Gastrocnemius medialis (tissue), 4 donors: ENCODE measurements at regions not wholly inside any gene's neighbourhood (a gene's known extent, or its start where the extent isn't known, plus 50 kb on each side); places are given as distances from the start of the nearest gene placed in this dataset.

Experiments used
- ATAC-seq, 2 donors: fragments of 150-250 bp; one replicate each; pipeline ENCODE4 v1.9.1; 2016
- DNase-seq, 2 donors: peaks; one replicate each; pipeline ENCODE4 v3.0.0-alpha.2; 2019
- H3K27ac ChIP-seq, 4 donors: fragments of 200-600 bp; sonication (generic); 1 replicate in 1 of 4; 2 replicates in 3 of 4; pipeline ENCODE4 v1.5.1; 2016 to 2018; ENCODE audit warnings: mild to moderate bottlenecking in 2 of 4, moderate library complexity in 1 of 4
- H3K27me3 ChIP-seq, 3 donors: fragments of 200-600 bp; sonication (generic) in 2 of 3; 1 replicate in 1 of 3; 2 replicates in 2 of 3; pipeline versions ENCODE4 v1.5.1 to v1.6.0; 2016 to 2019; ENCODE audit warnings: mild to moderate bottlenecking in 1 of 3, moderate library complexity in 1 of 3
- H3K36me3 ChIP-seq, 2 donors: fragments of 200-600 bp; sonication (generic) in 1 of 2; one replicate each; pipeline ENCODE4 v1.5.1; 2017 to 2018
- H3K4me1 ChIP-seq, 2 donors: fragments of 200-600 bp; sonication (generic) in 1 of 2; one replicate each; pipeline ENCODE4 v1.5.1; 2016 to 2017; ENCODE audit warnings: mild to moderate bottlenecking in 2 of 2
- H3K4me3 ChIP-seq, 4 donors: fragments of 200-600 bp; sonication (generic) in 3 of 4; 1 replicate in 1 of 4; 2 replicates in 3 of 4; pipeline ENCODE4 v1.5.1; 2016 to 2019; ENCODE audit warnings: mild to moderate bottlenecking in 2 of 4
- H3K9me3 ChIP-seq, 3 donors: fragments of 200-600 bp; sonication (generic) in 2 of 3; 1 replicate in 1 of 3; 2 replicates in 2 of 3; pipeline ENCODE4 v1.5.1; 2016 to 2019
- POLR2A ChIP-seq, 2 donors: fragments of 450-650 bp; IDR thresholded peaks; one replicate each; pipeline ENCODE4 v1.6.1; 2017; ENCODE audit warnings: antibody characterized with exemption in 2 of 2, mild to moderate bottlenecking in 2 of 2, moderate library complexity in 2 of 2
- in situ Hi-C, 4 donors: fragments of 200-750 bp; cut with MboI; loops; one replicate each; pipeline versions ENCODE4 v1.15.0 to v1.8.0; 2017; ENCODE audit warnings: low sequenced_read_pairs in 4 of 4
- intact Hi-C: fragments of 100-400 bp; cut with DNase I; formaldehyde crosslinking; loops from one replicate; pipeline ENCODE4 v1.15.1; 2023; ENCODE audit warnings: low total_unique reads
- TF ChIP-seq, protein P1 (sequence below), 5 experiments: fragments of 450-650 bp in 3 of 5; fragments of 200-600 bp in 2 of 5; sonication (generic) in 2 of 5; IDR thresholded peaks in 4 of 5; conservative IDR thresholded peaks in 1 of 5; 1 replicate in 4 of 5; 2 replicates in 1 of 5; pipeline ENCODE4 v1.5.1; 2016 to 2019; ENCODE audit warnings: antibody characterized with exemption in 5 of 5, mild to moderate bottlenecking in 3 of 5, moderate library complexity in 3 of 5

DNA sequence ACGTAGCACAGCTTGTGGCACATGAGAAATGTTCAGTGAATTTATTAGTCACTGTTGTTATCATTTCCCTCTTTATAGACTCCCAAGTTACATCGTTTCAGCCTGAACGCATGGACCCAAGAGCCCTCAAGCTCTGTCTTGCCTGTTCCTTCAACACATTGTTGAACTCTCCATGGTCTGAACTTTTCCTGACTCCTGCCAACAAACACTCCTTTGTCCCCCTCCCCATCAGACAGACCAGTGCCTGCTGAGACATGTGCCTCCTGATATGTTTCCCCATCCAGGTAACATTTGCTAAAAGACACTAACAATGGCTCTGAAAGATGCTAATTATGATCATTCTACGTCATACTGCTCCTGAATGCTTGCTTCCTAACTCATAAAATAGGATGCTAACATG lies 108.7 kb upstream of the NFIA start:
- Histone ChIP-seq H3K36me3 (no peaks in the 10 kb centered on the region), H3K27me3 (no peaks in the 10 kb centered on the region), H3K27ac (no peak overlapping the region), H3K4me1 (peaks cover 9 to 11% of the 10 kb centered on the region in 2 donors), H3K4me3 (no peak overlapping the region), H3K9me3 (no peaks in the 10 kb centered on the region)
- DNase-seq (no peak), ATAC-seq (no peak)
- TF ChIP-seq, protein P1, sequence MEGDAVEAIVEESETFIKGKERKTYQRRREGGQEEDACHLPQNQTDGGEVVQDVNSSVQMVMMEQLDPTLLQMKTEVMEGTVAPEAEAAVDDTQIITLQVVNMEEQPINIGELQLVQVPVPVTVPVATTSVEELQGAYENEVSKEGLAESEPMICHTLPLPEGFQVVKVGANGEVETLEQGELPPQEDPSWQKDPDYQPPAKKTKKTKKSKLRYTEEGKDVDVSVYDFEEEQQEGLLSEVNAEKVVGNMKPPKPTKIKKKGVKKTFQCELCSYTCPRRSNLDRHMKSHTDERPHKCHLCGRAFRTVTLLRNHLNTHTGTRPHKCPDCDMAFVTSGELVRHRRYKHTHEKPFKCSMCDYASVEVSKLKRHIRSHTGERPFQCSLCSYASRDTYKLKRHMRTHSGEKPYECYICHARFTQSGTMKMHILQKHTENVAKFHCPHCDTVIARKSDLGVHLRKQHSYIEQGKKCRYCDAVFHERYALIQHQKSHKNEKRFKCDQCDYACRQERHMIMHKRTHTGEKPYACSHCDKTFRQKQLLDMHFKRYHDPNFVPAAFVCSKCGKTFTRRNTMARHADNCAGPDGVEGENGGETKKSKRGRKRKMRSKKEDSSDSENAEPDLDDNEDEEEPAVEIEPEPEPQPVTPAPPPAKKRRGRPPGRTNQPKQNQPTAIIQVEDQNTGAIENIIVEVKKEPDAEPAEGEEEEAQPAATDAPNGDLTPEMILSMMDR (IDR thresholded peaks at IDR 0.05 in 4 of 5, conservative IDR thresholded peaks at IDR 0.05 in 1 of 5), result no peak
- no peak for TF ChIP-seq POLR2A (IDR thresholded peaks at IDR 0.05)
- intact Hi-C loops (loop anchor here (10.0 kb wide), 1 partner anchor 611 kb away; no protein-coding TSS in a partner anchor), in situ Hi-C loops (loop anchor here in 2 of 4 donors (10.0 kb wide), 3 partner anchors 371 to 871 kb away; no protein-coding TSS in a partner anchor)

GRCh38 chr1:60972841-60973364 lies 109.5 kb upstream of the NFIA start:
- H3K27ac ChIP-seq, result no peak overlapping the region
- TF ChIP-seq, protein P1 (IDR thresholded peaks at IDR 0.05 in 4 of 5, conservative IDR thresholded peaks at IDR 0.05 in 1 of 5), result no peak
- TF ChIP-seq POLR2A (IDR thresholded peaks at IDR 0.05), result no peak
- H3K27me3 ChIP-seq, result no peaks in the 10 kb centered on the region
- intact Hi-C loops, result loop anchor here (10.0 kb wide), 1 partner anchor 612 kb away; no protein-coding TSS in a partner anchor
- no peak for DNase-seq
- no peak for ATAC-seq
- in situ Hi-C loops, result loop anchor here in 2 of 4 donors (10.0 kb wide), 3 partner anchors 372 to 872 kb away; no protein-coding TSS in a partner anchor
- H3K4me1 ChIP-seq, result peaks cover 9 to 11% of the 10 kb centered on the region in 2 donors
- H3K4me3 ChIP-seq, result no peak overlapping the region
- H3K36me3 ChIP-seq, result no peaks in the 10 kb centered on the region
- H3K9me3 ChIP-seq, result no peaks in the 10 kb centered on the region

DNA sequence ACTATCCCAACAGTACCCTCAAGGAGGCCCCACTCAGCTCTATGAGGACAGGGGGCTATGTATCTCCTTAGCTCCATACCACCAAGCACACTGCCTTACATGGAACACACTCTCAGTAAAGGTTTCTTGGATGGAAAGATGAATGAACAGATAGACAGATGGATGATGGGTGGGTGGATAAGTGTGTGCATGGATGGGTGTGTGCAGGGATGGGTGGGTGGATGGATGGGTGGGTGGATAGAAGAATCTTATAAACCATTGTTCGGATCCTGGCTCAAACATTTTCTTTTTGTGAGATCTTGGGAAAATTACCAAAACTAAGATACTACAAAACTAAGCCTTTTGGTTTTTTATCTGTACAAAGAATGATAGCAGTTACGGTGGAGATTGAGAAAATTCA lies 111.0 kb upstream of the NFIA start:
- Histone ChIP-seq H3K9me3 (no peaks in the 10 kb centered on the region), H3K27me3 (no peaks in the 10 kb centered on the region), H3K36me3 (no peaks in the 10 kb centered on the region), H3K27ac (no peak overlapping the region), H3K4me3 (no peak overlapping the region), H3K4me1 (peaks cover 9 to 11% of the 10 kb centered on the region in 2 donors)
- TF ChIP-seq, protein P1 (IDR thresholded peaks at IDR 0.05 in 4 of 5, conservative IDR thresholded peaks at IDR 0.05 in 1 of 5), result no peak
- TF ChIP-seq POLR2A (IDR thresholded peaks at IDR 0.05), result no peak
- no peak for DNase-seq
- ATAC-seq, result no peak
- in situ Hi-C loops (loop anchor here in 2 of 4 donors (10.0 kb wide), 3 partner anchors 373 to 873 kb away; no protein-coding TSS in a partner anchor), intact Hi-C loops (loop anchor here (2.0 to 10.0 kb wide), 3 partner anchors 71 to 613 kb away; no protein-coding TSS in a partner anchor)

- no peak overlapping the region for H3K27ac ChIP-seq
- H3K27me3 ChIP-seq, result no peaks in the 10 kb centered on the region
- H3K9me3 ChIP-seq, result peaks cover 0 to 5% (median 0%) of the 10 kb centered on the region in 3 donors
- DNase-seq (no peak), ATAC-seq (peak; percentile 58 to 73)
- peaks cover 9 to 11% of the 10 kb centered on the region in 2 donors for H3K4me1 ChIP-seq
- no peaks in the 10 kb centered on the region for H3K36me3 ChIP-seq
- no peak for TF ChIP-seq POLR2A (IDR thresholded peaks at IDR 0.05)
- TF ChIP-seq, protein P1 (IDR thresholded peaks at IDR 0.05 in 4 of 5, conservative IDR thresholded peaks at IDR 0.05 in 1 of 5), result peak; percentile 28 to 59 (median 40)
- intact Hi-C loops, result loop anchor here (2.0 to 10.0 kb wide), 4 partner anchors 73 to 882 kb away; no protein-coding TSS in a partner anchor
- in situ Hi-C loops, result loop anchor here in 2 of 4 donors (10.0 kb wide), 3 partner anchors 375 to 875 kb away; no protein-coding TSS in a partner anchor
- no peak overlapping the region for H3K4me3 ChIP-seq
Measured at GRCh38 chr1:60969971-60970509, 112.3 kb upstream of the NFIA start.
